ENCODE measurements at regions not wholly inside any gene's neighbourhood (a gene's known extent, or its start where the extent isn't known, plus 50 kb on each side); places are given as distances from the start of the nearest gene placed in this dataset.
"Not testable (repeated sequence)": the region's sequence is repeated elsewhere in the genome, so short reads cannot be mapped to it uniquely, and the experiment has no call there.

GRCh38 chr7:75238309-75238708, 145.9 kb downstream of the GTF2IRD2B start:
- H3K4me3 ChIP-seq; H3K27me3 ChIP-seq; H3K4me1 ChIP-seq; H3K36me3 ChIP-seq; H3K27ac ChIP-seq; DNase-seq; H3K9me3 ChIP-seq; intact Hi-C loops (cut with DNase I): not testable (repeated sequence)
- peak in 3 of 4 donors; percentile 4 to 16 (median 12) for ATAC-seq
- no CpG with 5 or more reads among the region's 10 CpGs for WGBS, 4 donors

DNA sequence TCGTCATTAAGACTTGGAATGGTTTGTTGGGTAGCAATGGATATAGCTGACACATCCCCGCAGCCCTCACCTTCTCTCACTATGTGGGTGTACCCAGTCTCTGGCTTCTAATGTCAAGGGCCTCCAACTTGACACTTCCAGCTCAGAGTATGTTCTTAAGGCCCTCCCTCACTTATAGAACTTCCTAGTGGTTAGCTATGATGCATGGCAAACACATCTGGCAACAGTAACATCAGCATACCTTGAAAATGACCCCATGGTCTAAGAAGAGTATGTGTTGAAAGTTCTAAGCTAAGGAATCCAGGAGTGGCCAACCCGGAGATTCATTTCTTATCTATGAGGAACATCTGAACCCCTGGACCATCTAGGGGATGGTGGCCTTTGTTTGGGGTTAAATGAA, 151.2 kb downstream of the GTF2IRD2B start:
- H3K9me3 ChIP-seq; ATAC-seq; H3K36me3 ChIP-seq; H3K27me3 ChIP-seq; H3K4me3 ChIP-seq; DNase-seq; H3K4me1 ChIP-seq; H3K27ac ChIP-seq; intact Hi-C loops (cut with DNase I): not testable (repeated sequence)
- no CpG with 5 or more reads among the region's 3 CpGs for WGBS, 4 donors

DNA sequence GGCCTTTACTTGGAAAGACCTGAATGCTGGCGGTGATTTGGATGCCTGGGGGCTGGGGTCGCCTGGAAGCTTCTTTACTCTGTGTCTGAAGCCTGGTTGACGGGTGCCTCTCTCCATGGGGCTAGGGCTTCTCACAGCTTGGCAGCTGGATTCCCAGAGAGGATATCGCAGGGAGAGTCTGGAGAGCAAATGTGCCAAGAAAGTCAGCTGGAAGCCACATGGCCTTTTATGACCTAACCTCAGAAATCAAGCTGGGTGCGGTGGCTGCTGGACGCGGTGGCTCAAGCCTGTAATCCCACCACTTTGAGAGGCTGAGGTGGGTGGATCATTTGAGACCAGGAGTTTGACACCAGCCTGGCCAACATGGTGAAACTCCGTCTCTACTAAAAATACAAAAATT, 147.2 kb upstream of the TRIM73 start:
- DNase-seq; intact Hi-C loops (cut with DNase I); H3K4me1 ChIP-seq; ATAC-seq; H3K27ac ChIP-seq; H3K27me3 ChIP-seq; H3K36me3 ChIP-seq; H3K4me3 ChIP-seq; H3K9me3 ChIP-seq: not testable (repeated sequence)
- no CpG with 5 or more reads among the region's 8 CpGs for WGBS, 4 donors

DNA sequence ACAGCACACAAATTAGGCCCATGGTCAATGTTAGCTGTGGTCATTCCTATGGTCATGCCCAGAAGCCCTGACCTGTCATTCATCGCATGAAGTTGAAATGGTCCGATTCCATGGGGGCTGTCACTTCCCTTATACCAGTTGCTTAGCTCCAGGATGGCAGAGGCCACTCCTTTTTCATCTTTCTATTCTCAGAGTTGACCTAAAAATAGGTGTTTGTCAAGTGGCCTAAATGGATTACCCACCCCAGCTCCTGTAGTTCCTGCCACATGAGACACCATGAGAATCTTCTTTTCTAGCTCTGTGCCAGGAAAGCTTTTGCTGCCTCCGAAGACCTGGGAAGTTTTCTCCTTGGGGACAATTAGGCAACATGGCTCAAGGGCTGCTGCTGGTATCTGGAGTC, 141.2 kb upstream of the TRIM73 start:
- H3K9me3 ChIP-seq; ATAC-seq; intact Hi-C loops (cut with DNase I); H3K27me3 ChIP-seq; H3K4me1 ChIP-seq; DNase-seq; H3K36me3 ChIP-seq; H3K27ac ChIP-seq; H3K4me3 ChIP-seq: not testable (repeated sequence)
- WGBS, 4 donors, result no CpG with 5 or more reads among the region's 3 CpGs

GRCh38 chr7:75257442-75257841, 138.0 kb upstream of the TRIM73 start:
- peak in 1 of 4 donors; percentile 33 for ATAC-seq
- H3K4me3 ChIP-seq; H3K27ac ChIP-seq; intact Hi-C loops (cut with DNase I); H3K36me3 ChIP-seq; DNase-seq; H3K4me1 ChIP-seq; H3K27me3 ChIP-seq; H3K9me3 ChIP-seq: not testable (repeated sequence)
- no CpG with 5 or more reads among the region's 2 CpGs for WGBS, 4 donors

GRCh38 chr7:75259454-75260003, 135.9 kb upstream of the TRIM73 start:
- not testable (repeated sequence) for ATAC-seq
- 64% methylated on average over 2 of the region's 6 CpGs; no CpG with 5 or more reads in 3 of the 4 donors for WGBS, 4 donors

GRCh38 chr7:75261660-75262059, 133.8 kb upstream of the TRIM73 start:
- H3K36me3 ChIP-seq; intact Hi-C loops (cut with DNase I); DNase-seq; H3K4me1 ChIP-seq; H3K27me3 ChIP-seq; H3K4me3 ChIP-seq; H3K9me3 ChIP-seq; H3K27ac ChIP-seq; ATAC-seq: not testable (repeated sequence)
- WGBS, 4 donors, result no CpG with 5 or more reads among the region's 2 CpGs

More at GRCh38 chr7:75259454-75260003, 135.9 kb upstream of the TRIM73 start:
- H3K4me1 ChIP-seq; H3K9me3 ChIP-seq; H3K36me3 ChIP-seq; H3K27ac ChIP-seq; H3K4me3 ChIP-seq; intact Hi-C loops (cut with DNase I); DNase-seq; H3K27me3 ChIP-seq: not testable (repeated sequence)

- H3K4me1 ChIP-seq; H3K36me3 ChIP-seq; DNase-seq; H3K27me3 ChIP-seq; H3K27ac ChIP-seq; H3K4me3 ChIP-seq; H3K9me3 ChIP-seq; intact Hi-C loops (cut with DNase I): not testable (repeated sequence)
- no CpG with 5 or more reads among the region's 1 CpG for WGBS, 4 donors
- ATAC-seq, result peak in 3 of 4 donors; percentile 74 to 81 (median 80)
These were observed 127.3 kb upstream of the TRIM73 start for GRCh38 chr7:75268158-75268557.

DNA sequence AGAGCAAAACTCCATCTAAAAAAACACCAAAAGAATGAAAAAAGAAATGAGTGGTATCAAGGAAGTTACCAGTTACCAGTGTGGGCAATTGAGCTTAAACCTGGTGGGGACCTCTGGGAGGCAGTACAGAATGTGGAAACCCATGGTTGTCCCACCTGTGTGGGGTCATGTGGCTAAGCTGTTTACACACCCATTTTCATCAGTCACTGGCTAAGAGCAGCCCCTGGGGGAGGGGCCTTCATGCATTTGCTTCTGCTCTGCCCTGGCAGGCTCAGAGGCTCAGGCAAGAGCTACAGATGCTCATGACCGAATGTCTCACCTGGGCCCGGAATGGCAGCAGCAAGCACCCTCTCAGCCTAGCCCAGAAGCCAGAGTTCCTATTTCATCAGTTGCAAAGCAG, 126.3 kb upstream of the TRIM73 start:
- H3K27ac ChIP-seq; intact Hi-C loops (cut with DNase I); H3K4me1 ChIP-seq; DNase-seq; ATAC-seq; H3K36me3 ChIP-seq; H3K4me3 ChIP-seq; H3K9me3 ChIP-seq; H3K27me3 ChIP-seq: not testable (repeated sequence)
- no CpG with 5 or more reads among the region's 2 CpGs for WGBS, 4 donors

- intact Hi-C loops (cut with DNase I); H3K36me3 ChIP-seq; H3K9me3 ChIP-seq; DNase-seq; H3K4me1 ChIP-seq; H3K27me3 ChIP-seq; H3K27ac ChIP-seq; ATAC-seq; H3K4me3 ChIP-seq: not testable (repeated sequence)
- no CpG with 5 or more reads among the region's 1 CpG for WGBS, 4 donors
These were observed 121.3 kb upstream of the TRIM73 start for GRCh38 chr7:75274114-75274513.
